T-helper 1 cell treated with Interleukin-12 subunit alpha and Interleukin-12 subunit beta and Interleukin-4 antibody, amounts not matched to agents 30 μg/mL and 1 μg/mL, for 36 hours (primary cell): ENCODE measurements at regions not wholly inside any gene's neighbourhood (a gene's known extent, or its start where the extent isn't known, plus 50 kb on each side); places are given as distances from the start of the nearest gene placed in this dataset.

Experiments
- H3K27ac Mint-ChIP-seq: one replicate; pipeline ENCODE4 v1.8.0; 2021; ENCODE audit warnings: mild to moderate bottlenecking, mixed read lengths
- H3K27me3 Mint-ChIP-seq: one replicate; pipeline ENCODE4 v1.8.0; 2021; ENCODE audit warnings: low read depth, mixed read lengths
- H3K36me3 Mint-ChIP-seq: one replicate; pipeline ENCODE4 v1.8.0; 2021; ENCODE audit warnings: low read depth, mixed read lengths
- H3K4me1 Mint-ChIP-seq: one replicate; pipeline ENCODE4 v1.8.0; 2021; ENCODE audit warnings: low read depth, mixed read lengths
- H3K4me3 Mint-ChIP-seq: one replicate; pipeline ENCODE4 v1.8.0; 2021; ENCODE audit warnings: mild to moderate bottlenecking, moderate library complexity, mixed read lengths
- H3K9me3 Mint-ChIP-seq: one replicate; pipeline ENCODE4 v1.8.0; 2021; ENCODE audit warnings: mixed read lengths

DNA sequence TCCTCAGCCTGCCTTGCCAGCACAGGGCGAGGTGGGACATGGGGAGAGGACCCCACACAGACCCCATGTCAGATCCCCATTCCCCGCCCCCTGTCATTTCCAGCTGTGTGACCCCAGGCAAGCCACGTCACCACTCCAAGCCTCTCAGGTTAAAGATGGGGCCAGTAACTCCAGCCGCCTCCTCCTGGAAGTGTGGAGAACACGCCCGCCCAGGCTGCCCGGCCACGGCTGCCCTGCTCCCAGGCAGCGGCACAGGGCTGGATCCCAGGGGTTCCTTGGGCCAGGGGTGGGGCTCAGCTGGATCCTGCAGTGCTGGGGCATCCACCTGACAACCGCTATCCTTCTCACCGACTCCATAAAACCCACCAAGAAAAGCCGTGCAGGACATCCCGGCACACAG lies 86.1 kb downstream of the PDGFA start:
- Mint-ChIP-seq H3K36me3 (no peaks in the 10 kb centered on the region), H3K27me3 (no peaks in the 10 kb centered on the region), H3K4me1 (no peaks in the 10 kb centered on the region), H3K9me3 (no peaks in the 10 kb centered on the region), H3K27ac (no peak overlapping the region), H3K4me3 (no peak overlapping the region)

DNA sequence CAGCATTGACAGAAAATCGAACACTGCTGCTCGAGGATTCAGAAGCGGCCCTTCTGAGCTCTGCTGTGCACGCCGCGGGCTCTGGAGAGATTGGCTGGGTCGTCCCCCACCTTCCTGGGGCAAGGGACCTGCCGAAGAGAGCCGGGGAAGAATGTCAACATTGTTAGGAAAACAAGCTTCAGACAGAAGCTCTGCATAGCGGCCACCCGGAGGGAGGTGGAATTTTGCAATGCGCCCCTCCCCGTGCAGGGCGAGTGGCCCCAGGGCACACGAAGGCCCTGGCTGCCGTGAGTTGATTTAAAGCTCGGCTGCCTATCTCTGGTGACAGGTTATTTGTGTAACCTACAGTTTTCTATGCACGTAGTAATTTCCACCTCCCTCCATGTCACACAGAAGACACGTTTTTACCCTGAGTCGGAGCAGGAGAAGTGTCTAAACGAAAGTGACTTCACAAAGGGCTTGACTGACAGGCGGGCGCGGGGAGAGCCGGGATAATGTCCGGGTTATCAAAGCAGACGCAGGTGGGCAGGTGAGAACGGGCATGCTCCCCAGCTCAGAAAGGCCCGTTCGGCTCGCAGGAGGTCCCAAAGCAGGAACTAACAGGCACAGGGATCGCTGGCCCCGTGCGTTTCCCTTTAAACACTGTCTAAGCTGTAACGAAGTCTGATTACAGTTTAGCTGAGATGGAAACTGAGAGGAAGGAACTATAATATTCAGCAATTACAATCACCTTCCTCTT lies 84.6 kb downstream of the PDGFA start:
- Mint-ChIP-seq H3K36me3 (no peaks in the 10 kb centered on the region), H3K27me3 (no peaks in the 10 kb centered on the region), H3K9me3 (no peaks in the 10 kb centered on the region), H3K4me3 (no peak overlapping the region), H3K4me1 (no peaks in the 10 kb centered on the region), H3K27ac (no peak overlapping the region)

DNA sequence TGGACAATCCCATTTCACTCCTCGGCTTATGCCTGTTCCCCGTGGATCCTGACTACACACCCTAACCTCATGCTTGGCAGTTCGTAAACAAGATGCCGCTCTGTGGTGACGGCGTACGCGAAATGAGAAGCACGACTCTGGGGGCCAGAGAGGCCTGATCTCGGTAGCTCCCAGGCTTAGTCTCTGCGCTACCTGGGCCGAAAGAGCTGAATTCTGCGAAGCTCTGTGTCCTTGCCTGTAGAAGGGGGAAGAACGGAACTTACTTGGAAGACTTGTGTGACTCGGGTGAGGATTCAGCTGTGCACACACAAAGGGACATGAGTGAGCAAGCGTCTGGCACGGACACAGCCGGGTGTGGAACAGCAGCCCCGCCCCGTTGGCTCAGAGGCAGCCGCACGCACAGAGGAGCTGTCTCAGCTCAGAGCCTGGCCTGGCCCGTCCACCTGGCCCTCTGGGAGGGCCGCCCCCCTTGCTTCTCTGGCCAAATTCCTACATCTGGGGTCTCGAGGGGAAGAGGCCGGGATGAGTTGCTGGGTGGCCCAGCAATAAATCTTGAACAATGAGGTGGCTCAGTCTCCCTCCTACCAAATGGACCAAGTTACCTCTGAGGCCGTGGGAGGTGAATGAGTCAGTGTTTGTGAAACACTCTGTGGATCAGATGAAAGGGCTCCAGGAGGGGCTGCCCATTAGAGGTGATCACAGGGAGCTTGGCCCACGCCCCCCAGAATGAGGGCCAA lies 83.8 kb downstream of the PDGFA start:
- Mint-ChIP-seq H3K27ac (no peak overlapping the region), H3K4me3 (no peak overlapping the region), H3K36me3 (no peaks in the 10 kb centered on the region), H3K4me1 (no peaks in the 10 kb centered on the region), H3K9me3 (no peaks in the 10 kb centered on the region), H3K27me3 (no peaks in the 10 kb centered on the region)

- no peaks in the 10 kb centered on the region for H3K9me3 Mint-ChIP-seq
- H3K4me1 Mint-ChIP-seq = no peaks in the 10 kb centered on the region
- H3K27me3 Mint-ChIP-seq = no peaks in the 10 kb centered on the region
- no peak overlapping the region for H3K4me3 Mint-ChIP-seq
- H3K27ac Mint-ChIP-seq = no peak overlapping the region
- no peaks in the 10 kb centered on the region for H3K36me3 Mint-ChIP-seq
These were observed 83.1 kb downstream of the PDGFA start for GRCh38 chr7:436367-437128.

- H3K27me3 Mint-ChIP-seq = no peaks in the 10 kb centered on the region
- H3K36me3 Mint-ChIP-seq = no peaks in the 10 kb centered on the region
- no peak overlapping the region for H3K4me3 Mint-ChIP-seq
- no peak overlapping the region for H3K27ac Mint-ChIP-seq
- H3K9me3 Mint-ChIP-seq = no peaks in the 10 kb centered on the region
- H3K4me1 Mint-ChIP-seq = no peaks in the 10 kb centered on the region
These were observed 82.1 kb downstream of the PDGFA start for GRCh38 chr7:437329-438251.

DNA sequence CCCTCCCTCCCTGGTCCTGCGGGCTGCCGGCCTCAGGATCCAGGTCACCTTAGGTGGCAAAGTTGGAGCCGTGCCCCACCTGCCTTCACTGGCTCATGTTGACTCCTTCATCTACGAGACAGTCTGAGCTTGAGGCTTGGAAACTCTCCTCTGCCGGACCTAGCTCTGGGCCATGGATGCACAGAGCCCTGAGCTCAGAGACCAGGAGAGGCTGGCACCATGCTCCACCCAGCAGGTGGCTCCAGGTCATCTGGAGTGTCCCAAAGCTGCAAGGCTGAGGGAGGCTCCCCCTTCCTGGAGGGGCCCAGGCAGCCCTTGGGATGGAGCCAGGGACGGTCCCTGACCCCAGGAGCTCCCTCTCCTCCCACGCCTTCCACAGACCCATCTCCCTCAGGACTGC lies 81.3 kb downstream of the PDGFA start:
- Mint-ChIP-seq H3K36me3 (no peaks in the 10 kb centered on the region), H3K4me1 (no peaks in the 10 kb centered on the region)

GRCh38 chr7:438916-439315 lies 80.7 kb downstream of the PDGFA start:
- H3K9me3 Mint-ChIP-seq = no peaks in the 10 kb centered on the region
- H3K27me3 Mint-ChIP-seq = no peaks in the 10 kb centered on the region
- H3K27ac Mint-ChIP-seq = no peak overlapping the region
- H3K4me1 Mint-ChIP-seq = no peaks in the 10 kb centered on the region
- no peaks in the 10 kb centered on the region for H3K36me3 Mint-ChIP-seq
- no peak overlapping the region for H3K4me3 Mint-ChIP-seq

More for the DNA sequence above, 81.3 kb downstream of the PDGFA start:
- H3K4me3 Mint-ChIP-seq = no peak overlapping the region
- H3K27me3 Mint-ChIP-seq = no peaks in the 10 kb centered on the region
- no peak overlapping the region for H3K27ac Mint-ChIP-seq
- H3K9me3 Mint-ChIP-seq = no peaks in the 10 kb centered on the region

- Mint-ChIP-seq H3K36me3 (no peaks in the 10 kb centered on the region), H3K27me3 (no peaks in the 10 kb centered on the region), H3K4me3 (no peak overlapping the region), H3K9me3 (no peaks in the 10 kb centered on the region), H3K27ac (no peak overlapping the region), H3K4me1 (no peaks in the 10 kb centered on the region)
These were observed 79.4 kb downstream of the PDGFA start for GRCh38 chr7:440059-440749.

DNA sequence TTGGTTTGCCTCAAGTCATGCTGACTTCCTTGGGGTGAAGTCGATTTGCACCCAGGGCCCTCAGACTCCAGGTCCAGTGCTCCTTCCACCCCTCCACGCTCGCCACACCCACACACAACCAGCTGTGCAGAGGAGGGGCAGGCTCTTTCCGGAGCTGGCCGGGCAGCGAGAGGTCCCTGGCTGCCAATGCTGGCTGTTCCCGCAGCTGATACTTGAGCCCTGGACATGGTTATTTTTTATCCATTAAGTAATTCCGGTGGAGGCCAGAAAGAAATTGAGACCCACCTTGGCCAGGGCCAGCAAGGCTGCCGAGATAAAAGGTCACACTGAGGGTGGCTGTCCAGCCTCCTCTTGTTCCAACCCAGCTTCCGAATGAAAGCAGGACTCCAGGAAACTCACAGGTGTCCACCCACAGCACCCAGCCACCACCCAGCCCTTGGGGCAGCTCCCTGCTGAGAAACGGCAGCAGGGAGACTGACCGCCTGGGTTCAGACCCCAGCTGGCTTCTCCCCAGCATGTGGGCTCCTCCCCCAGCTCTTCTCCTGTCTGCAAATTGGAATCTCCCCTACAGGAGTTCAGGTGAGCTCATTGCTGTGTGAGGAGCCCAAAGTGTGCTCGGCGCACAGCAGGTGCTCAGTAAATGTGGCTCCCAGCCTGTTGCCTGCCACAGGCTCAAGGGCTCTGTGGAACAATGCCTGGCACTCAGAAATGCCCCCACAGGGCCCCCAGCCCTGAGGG lies 77.8 kb downstream of the PDGFA start:
- Mint-ChIP-seq H3K4me3 (no peak overlapping the region), H3K9me3 (no peaks in the 10 kb centered on the region), H3K36me3 (no peaks in the 10 kb centered on the region), H3K4me1 (no peaks in the 10 kb centered on the region), H3K27me3 (no peaks in the 10 kb centered on the region), H3K27ac (no peak overlapping the region)

DNA sequence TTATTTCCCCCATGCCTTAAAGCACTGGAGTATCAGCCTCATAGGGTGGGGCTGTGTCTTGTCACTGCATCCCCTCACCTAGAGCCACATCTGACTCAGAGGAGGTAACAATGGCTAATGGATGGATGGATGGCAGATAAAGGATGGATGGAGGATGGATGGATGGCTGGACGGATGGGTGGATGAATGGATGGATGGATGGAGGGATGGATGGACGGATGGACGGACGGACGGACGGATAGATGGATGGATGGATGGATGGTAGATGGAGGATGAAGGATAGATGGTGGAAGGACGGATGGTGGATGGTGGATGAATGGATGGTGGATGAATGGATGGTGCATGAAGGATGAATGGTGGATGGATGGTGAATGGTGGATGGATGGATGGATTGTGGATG lies 77.2 kb downstream of the PDGFA start:
- H3K36me3 Mint-ChIP-seq = no peaks in the 10 kb centered on the region
- H3K4me3 Mint-ChIP-seq = no peak overlapping the region
- H3K27me3 Mint-ChIP-seq = no peaks in the 10 kb centered on the region
- no peaks in the 10 kb centered on the region for H3K9me3 Mint-ChIP-seq
- no peaks in the 10 kb centered on the region for H3K4me1 Mint-ChIP-seq
- no peak overlapping the region for H3K27ac Mint-ChIP-seq

DNA sequence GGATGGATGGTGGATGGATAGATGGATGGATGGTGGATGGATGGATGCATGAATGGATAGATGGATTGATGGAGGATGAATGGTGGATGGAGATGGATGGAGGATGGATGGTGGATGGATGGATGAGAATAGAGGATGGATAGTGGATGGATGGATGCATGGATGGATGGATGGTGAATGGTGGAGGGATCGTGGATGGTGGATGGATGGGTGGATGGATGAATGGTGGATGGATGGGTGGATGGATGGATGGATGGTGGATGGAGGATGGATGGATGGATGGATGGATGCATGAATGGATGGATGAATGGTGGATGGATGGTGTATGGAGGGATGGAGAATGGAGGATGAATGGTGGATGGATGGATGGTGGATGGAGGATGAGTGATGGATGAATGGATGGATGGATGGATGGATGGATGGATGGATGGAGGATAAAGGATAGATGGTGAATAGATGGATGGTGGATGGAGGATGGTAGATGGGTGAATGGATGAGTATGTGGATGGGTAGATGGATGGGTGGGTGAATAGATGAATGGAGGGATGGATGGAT lies 76.3 kb downstream of the PDGFA start:
- Mint-ChIP-seq H3K27me3 (no peaks in the 10 kb centered on the region), H3K9me3 (no peaks in the 10 kb centered on the region), H3K4me3 (no peak overlapping the region), H3K4me1 (no peaks in the 10 kb centered on the region), H3K27ac (no peak overlapping the region), H3K36me3 (no peaks in the 10 kb centered on the region)

GRCh38 chr7:444606-445005 lies 75.0 kb downstream of the PDGFA start:
- peaks cover 2% of the 10 kb centered on the region for H3K27me3 Mint-ChIP-seq
- no peaks in the 10 kb centered on the region for H3K36me3 Mint-ChIP-seq

DNA sequence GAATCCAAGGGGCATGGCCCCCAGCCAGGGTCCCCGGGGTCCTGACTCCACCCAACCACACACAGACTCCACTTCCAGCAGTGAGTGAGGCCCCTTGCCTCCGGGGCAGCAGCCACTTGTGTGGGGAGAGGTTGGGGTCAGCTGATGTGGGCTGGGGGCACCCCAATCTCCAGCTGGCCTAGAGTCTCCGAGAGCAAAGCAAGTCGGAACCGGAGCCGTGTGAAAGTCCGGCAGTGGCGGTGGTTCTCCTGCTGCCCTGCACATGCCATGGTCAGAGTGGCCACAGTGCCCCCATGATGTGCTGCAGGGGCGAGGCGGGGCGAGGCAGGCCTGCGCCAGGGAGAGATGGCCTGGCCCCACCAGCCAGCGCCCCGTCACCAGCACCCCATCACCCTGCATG lies 74.6 kb downstream of the PDGFA start:
- Mint-ChIP-seq H3K4me1 (no peaks in the 10 kb centered on the region), H3K27me3 (peaks cover 5% of the 10 kb centered on the region), H3K4me3 (no peak overlapping the region), H3K27ac (no peak overlapping the region), H3K9me3 (no peaks in the 10 kb centered on the region), H3K36me3 (no peaks in the 10 kb centered on the region)

More at GRCh38 chr7:444606-445005, 75.0 kb downstream of the PDGFA start:
- Mint-ChIP-seq H3K27ac (no peak overlapping the region), H3K9me3 (no peaks in the 10 kb centered on the region), H3K4me3 (no peak overlapping the region), H3K4me1 (no peaks in the 10 kb centered on the region)
